ENCODE measurements at regions not wholly inside any gene's neighbourhood (a gene's known extent, or its start where the extent isn't known, plus 50 kb on each side); places are given as distances from the start of the nearest gene placed in this dataset.

DNA sequence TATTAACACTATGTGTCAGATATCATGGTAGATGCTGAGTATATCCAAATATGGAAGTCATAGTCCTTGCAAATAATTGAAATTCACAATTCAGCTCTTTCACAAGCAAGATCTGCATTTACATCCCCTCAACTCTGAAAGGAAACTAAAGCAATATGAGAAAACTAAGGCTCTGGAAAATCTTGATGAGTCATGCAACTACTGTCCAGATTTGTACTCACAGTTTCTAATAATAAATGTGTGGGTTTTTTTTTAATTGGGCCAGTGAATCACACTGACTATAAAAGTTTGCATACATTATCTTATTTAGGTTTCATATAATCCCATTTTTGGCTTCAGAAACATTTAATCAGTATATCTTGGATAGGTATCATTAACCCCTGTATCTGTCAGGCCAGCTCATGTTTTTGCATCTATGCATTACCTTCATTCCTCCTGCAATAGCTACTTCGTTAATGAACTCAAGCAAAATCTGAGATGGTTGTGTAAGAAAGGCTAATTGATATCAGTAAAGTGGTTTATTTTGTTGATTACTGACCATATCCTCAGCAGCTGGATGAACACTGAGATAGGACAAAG lies 58.7 kb upstream of the PRR16 start:
- no peak overlapping the region for H3K4me3 ChIP-seq
- intact Hi-C loops (cut with DNase I; ENCODE audit: low total_unique reads): no loop called here
- H3K36me3 ChIP-seq (ENCODE audit: low read depth, missing control alignments): no peaks in the 10 kb centered on the region
- no peaks in the 10 kb centered on the region for H3K4me1 ChIP-seq
- TF ChIP-seq, protein P1, sequence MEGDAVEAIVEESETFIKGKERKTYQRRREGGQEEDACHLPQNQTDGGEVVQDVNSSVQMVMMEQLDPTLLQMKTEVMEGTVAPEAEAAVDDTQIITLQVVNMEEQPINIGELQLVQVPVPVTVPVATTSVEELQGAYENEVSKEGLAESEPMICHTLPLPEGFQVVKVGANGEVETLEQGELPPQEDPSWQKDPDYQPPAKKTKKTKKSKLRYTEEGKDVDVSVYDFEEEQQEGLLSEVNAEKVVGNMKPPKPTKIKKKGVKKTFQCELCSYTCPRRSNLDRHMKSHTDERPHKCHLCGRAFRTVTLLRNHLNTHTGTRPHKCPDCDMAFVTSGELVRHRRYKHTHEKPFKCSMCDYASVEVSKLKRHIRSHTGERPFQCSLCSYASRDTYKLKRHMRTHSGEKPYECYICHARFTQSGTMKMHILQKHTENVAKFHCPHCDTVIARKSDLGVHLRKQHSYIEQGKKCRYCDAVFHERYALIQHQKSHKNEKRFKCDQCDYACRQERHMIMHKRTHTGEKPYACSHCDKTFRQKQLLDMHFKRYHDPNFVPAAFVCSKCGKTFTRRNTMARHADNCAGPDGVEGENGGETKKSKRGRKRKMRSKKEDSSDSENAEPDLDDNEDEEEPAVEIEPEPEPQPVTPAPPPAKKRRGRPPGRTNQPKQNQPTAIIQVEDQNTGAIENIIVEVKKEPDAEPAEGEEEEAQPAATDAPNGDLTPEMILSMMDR (IDR thresholded peaks at IDR 0.05): no peak
- TF ChIP-seq POLR2A (IDR thresholded peaks at IDR 0.05): no peak
- 59 to 74% methylated on average over 1 of the region's 1 CpG for WGBS, 2 donors
- DNase-seq: no peak
- H3K27me3 ChIP-seq: no peaks in the 10 kb centered on the region
- H3K27ac ChIP-seq: no peak overlapping the region
- no peaks in the 10 kb centered on the region for H3K9me3 ChIP-seq

DNA sequence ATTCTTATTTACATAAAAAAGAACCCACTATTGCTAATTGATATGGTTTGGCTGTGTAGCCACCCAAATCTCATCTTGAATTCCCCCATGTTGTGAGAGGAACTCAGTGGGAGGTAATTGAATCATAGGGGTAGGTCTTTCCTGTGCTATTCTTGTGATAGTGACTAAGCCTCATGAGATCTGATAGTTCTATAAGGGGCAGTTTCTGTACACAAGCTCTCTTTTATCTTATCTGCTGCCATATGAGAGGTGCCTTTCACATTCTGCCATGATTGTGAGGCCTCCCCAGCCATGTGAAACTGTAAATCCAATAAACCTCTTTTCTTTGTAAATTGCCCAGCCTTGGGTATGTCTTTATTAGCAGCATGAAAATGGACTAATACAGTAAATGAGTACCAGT lies 58.2 kb upstream of the PRR16 start:
- Histone ChIP-seq H3K27ac (no peak overlapping the region), H3K27me3 (no peaks in the 10 kb centered on the region), H3K4me1 (no peaks in the 10 kb centered on the region), H3K4me3 (no peak overlapping the region), H3K9me3 (no peaks in the 10 kb centered on the region), H3K36me3 (ENCODE audit: low read depth, missing control alignments) (no peaks in the 10 kb centered on the region)
- intact Hi-C loops (cut with DNase I; ENCODE audit: low total_unique reads): no loop called here
- no peak for DNase-seq
- TF ChIP-seq POLR2A (IDR thresholded peaks at IDR 0.05): no peak

- no peaks in the 10 kb centered on the region for H3K9me3 ChIP-seq
- WGBS, 2 donors: 86 to 94% methylated on average over 3 of the region's 3 CpGs
- intact Hi-C loops (cut with DNase I; ENCODE audit: low total_unique reads): no loop called here
- no peak for DNase-seq
- H3K27ac ChIP-seq: no peak overlapping the region
- no peaks in the 10 kb centered on the region for H3K36me3 ChIP-seq (ENCODE audit: low read depth, missing control alignments)
- H3K4me1 ChIP-seq: no peaks in the 10 kb centered on the region
- no peak overlapping the region for H3K4me3 ChIP-seq
- no peaks in the 10 kb centered on the region for H3K27me3 ChIP-seq
- TF ChIP-seq, protein P1 (IDR thresholded peaks at IDR 0.05): no peak
- no peak for TF ChIP-seq POLR2A (IDR thresholded peaks at IDR 0.05)
Measured at GRCh38 chr5:120413686-120414085, 50.4 kb upstream of the PRR16 start.

Small RNA genes lying in the stretch of these regions (small RNA-seq; reads per million reads assigned to genes)
- gene RNU6-718P: 0 reads per million in 2 donors
